ENCODE measurements at regions not wholly inside any gene's neighbourhood (a gene's known extent, or its start where the extent isn't known, plus 50 kb on each side); places are given as distances from the start of the nearest gene placed in this dataset.

- TF ChIP-seq, protein P1, sequence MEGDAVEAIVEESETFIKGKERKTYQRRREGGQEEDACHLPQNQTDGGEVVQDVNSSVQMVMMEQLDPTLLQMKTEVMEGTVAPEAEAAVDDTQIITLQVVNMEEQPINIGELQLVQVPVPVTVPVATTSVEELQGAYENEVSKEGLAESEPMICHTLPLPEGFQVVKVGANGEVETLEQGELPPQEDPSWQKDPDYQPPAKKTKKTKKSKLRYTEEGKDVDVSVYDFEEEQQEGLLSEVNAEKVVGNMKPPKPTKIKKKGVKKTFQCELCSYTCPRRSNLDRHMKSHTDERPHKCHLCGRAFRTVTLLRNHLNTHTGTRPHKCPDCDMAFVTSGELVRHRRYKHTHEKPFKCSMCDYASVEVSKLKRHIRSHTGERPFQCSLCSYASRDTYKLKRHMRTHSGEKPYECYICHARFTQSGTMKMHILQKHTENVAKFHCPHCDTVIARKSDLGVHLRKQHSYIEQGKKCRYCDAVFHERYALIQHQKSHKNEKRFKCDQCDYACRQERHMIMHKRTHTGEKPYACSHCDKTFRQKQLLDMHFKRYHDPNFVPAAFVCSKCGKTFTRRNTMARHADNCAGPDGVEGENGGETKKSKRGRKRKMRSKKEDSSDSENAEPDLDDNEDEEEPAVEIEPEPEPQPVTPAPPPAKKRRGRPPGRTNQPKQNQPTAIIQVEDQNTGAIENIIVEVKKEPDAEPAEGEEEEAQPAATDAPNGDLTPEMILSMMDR (IDR thresholded peaks at IDR 0.05; ENCODE audit: insufficient read depth, low read length, poor library complexity, severe bottlenecking), result no peak
- TF ChIP-seq EZH2phosphoT487 (conservative IDR thresholded peaks at IDR 0.05; ENCODE audit: low read length), result no peak
Observed at GRCh38 chr12:107522692-107523477, 162.7 kb upstream of the PWP1 start.

Measured in SU-DHL-6 (cell line).